H9 (cell line): ENCODE measurements at regions not wholly inside any gene's neighbourhood (a gene's known extent, or its start where the extent isn't known, plus 50 kb on each side); places are given as distances from the start of the nearest gene placed in this dataset.

Experiments
- DNase-seq: peaks from one replicate; pipeline ENCODE4 v3.0.0-alpha.2; 2017
- H2AFZ ChIP-seq: one replicate; pipeline ENCODE4 v1.6.1; 2013; ENCODE audit warnings: mild to moderate bottlenecking, low read length, control low read depth, moderate library complexity
- H2AK5ac ChIP-seq: 2 replicates; pipeline ENCODE4 v1.6.1; 2013; ENCODE audit warnings: low read length, control low read depth, mixed read lengths; ENCODE audit not compliant: insufficient read length
- H2BK120ac ChIP-seq: one replicate; pipeline ENCODE4 v1.6.1; 2013; ENCODE audit warnings: low read depth, mild to moderate bottlenecking, low read length, control low read depth, inconsistent platforms; ENCODE audit not compliant: poor library complexity, severe bottlenecking
- H2BK12ac ChIP-seq: 2 replicates; pipeline ENCODE4 v1.6.1; 2013; ENCODE audit warnings: low read length, control low read depth, mixed read lengths, low read depth; ENCODE audit not compliant: insufficient read length
- H2BK15ac ChIP-seq: 2 replicates; pipeline ENCODE4 v1.6.1; 2013; ENCODE audit warnings: low read depth, low read length, control low read depth
- H2BK20ac ChIP-seq: one replicate; pipeline ENCODE4 v1.6.1; 2013; ENCODE audit warnings: low read depth, mild to moderate bottlenecking, low read length, control low read depth, inconsistent platforms; ENCODE audit not compliant: poor library complexity, severe bottlenecking
- H2BK5ac ChIP-seq: 2 replicates; pipeline ENCODE4 v1.6.1; 2013; ENCODE audit warnings: low read length, control low read depth, mixed read lengths; ENCODE audit not compliant: insufficient read length
- H3K14ac ChIP-seq: 2 replicates; pipeline ENCODE4 v1.6.1; 2013; ENCODE audit warnings: low read length, control low read depth; ENCODE audit not compliant: insufficient read depth
- H3K18ac ChIP-seq: 2 replicates; pipeline ENCODE4 v1.6.1; 2013; ENCODE audit warnings: low read depth, mild to moderate bottlenecking, mixed read lengths, low read length, control low read depth; ENCODE audit not compliant: insufficient read length
- H3K23ac ChIP-seq: 2 replicates; pipeline ENCODE4 v1.6.1; 2013; ENCODE audit warnings: low read length, control low read depth, mixed read lengths, low read depth; ENCODE audit not compliant: insufficient read length
- H3K23me2 ChIP-seq: 2 replicates; pipeline ENCODE4 v1.6.1; 2013; ENCODE audit warnings: low read depth, mild to moderate bottlenecking, mixed read lengths, low read length, control low read depth; ENCODE audit not compliant: insufficient read length, poor library complexity, severe bottlenecking
- H3K27ac ChIP-seq: 2 replicates; pipeline ENCODE4 v1.5.1; 2013; ENCODE audit warnings: low read length, control low read depth, mixed read lengths, low read depth; ENCODE audit not compliant: insufficient read length
- H3K27me3 ChIP-seq: 2 replicates; pipeline ENCODE4 v1.6.1; 2013; ENCODE audit warnings: low read length, control low read depth, inconsistent platforms; ENCODE audit not compliant: insufficient read depth
- H3K4ac ChIP-seq: 2 replicates; pipeline ENCODE4 v1.6.1; 2013; ENCODE audit warnings: low read depth, mild to moderate bottlenecking, control low read depth, inconsistent platforms, low read length, moderate library complexity
- H3K4me1 ChIP-seq: 2 replicates; pipeline ENCODE4 v1.6.1; 2013; ENCODE audit warnings: low read length, control low read depth, inconsistent platforms; ENCODE audit not compliant: insufficient read depth
- H3K4me2 ChIP-seq: 2 replicates; pipeline ENCODE4 v1.6.1; 2013; ENCODE audit warnings: low read length, control low read depth, mixed read lengths; ENCODE audit not compliant: insufficient read length, insufficient read depth
- H3K56ac ChIP-seq: 2 replicates; pipeline ENCODE4 v1.6.1; 2013; ENCODE audit warnings: low read depth, mild to moderate bottlenecking, mixed read lengths, low read length, control low read depth; ENCODE audit not compliant: insufficient read length
- H3K79me1 ChIP-seq: 2 replicates; pipeline ENCODE4 v1.6.1; 2013; ENCODE audit warnings: low read depth, mild to moderate bottlenecking, moderate library complexity, low read length, control low read depth, inconsistent platforms; ENCODE audit not compliant: insufficient read depth, poor library complexity, severe bottlenecking
- H3K79me2 ChIP-seq: 2 replicates; pipeline ENCODE4 v1.6.1; 2013; ENCODE audit warnings: low read length, control low read depth, inconsistent platforms; ENCODE audit not compliant: insufficient read depth
- H3K9ac ChIP-seq: 2 replicates; pipeline ENCODE4 v1.6.1; 2013; ENCODE audit warnings: low read length, control low read depth, mixed read lengths; ENCODE audit not compliant: insufficient read length; ENCODE audit errors: extremely low read depth
- H3K9me3 ChIP-seq: one replicate; pipeline ENCODE4 v1.6.1; 2013; ENCODE audit warnings: low read depth, low read length, inconsistent platforms; ENCODE audit not compliant: control insufficient read depth
- H3T11ph ChIP-seq: one replicate; pipeline ENCODE4 v1.6.1; 2013; ENCODE audit warnings: mild to moderate bottlenecking, low read length, control low read depth, inconsistent platforms
- H4K20me1 ChIP-seq: one replicate; pipeline ENCODE4 v1.6.1; 2013; ENCODE audit not compliant: control insufficient read depth, insufficient read length, insufficient read depth
- H4K5ac ChIP-seq: 2 replicates; pipeline ENCODE4 v1.6.1; 2013; ENCODE audit warnings: low read depth, mild to moderate bottlenecking, mixed read lengths, low read length, control low read depth; ENCODE audit not compliant: insufficient read length
- H4K8ac ChIP-seq: replicated peaks from 2 replicates; pipeline ENCODE4 v1.6.1; 2013; ENCODE audit warnings: low read length, control low read depth, mixed read lengths, low read depth; ENCODE audit not compliant: insufficient read length
- H4K91ac ChIP-seq: 2 replicates; pipeline ENCODE4 v1.6.1; 2013; ENCODE audit warnings: low read depth, mild to moderate bottlenecking, moderate library complexity, mixed read lengths, low read length, control low read depth; ENCODE audit not compliant: insufficient read length
- H3K27ac Mint-ChIP-seq, 3 experiments: 2 replicates in 2 of 3; 3 replicates in 1 of 3; pipeline ENCODE4 v1.8.0; 2020 to 2021; ENCODE audit warnings: mixed read lengths in 3 of 3, mild to moderate bottlenecking in 1 of 3, moderate library complexity in 1 of 3
- H3K27me3 Mint-ChIP-seq: 2 replicates; pipeline ENCODE4 v1.8.0; 2021; ENCODE audit warnings: low read depth, mild to moderate bottlenecking, moderate library complexity, mixed read lengths
- H3K36me3 Mint-ChIP-seq, 3 experiments: 2 replicates in 2 of 3; 3 replicates in 1 of 3; pipeline ENCODE4 v1.8.0; 2020 to 2021; ENCODE audit warnings: low read depth in 3 of 3, mixed read lengths in 3 of 3; ENCODE audit not compliant: insufficient read depth in 1 of 3
- H3K4me1 Mint-ChIP-seq, 2 experiments: 2 replicates each; pipeline ENCODE4 v1.8.0; 2020; ENCODE audit warnings: mixed read lengths in 2 of 2
- H3K4me3 Mint-ChIP-seq, 2 experiments: 2 replicates in 1 of 2; 3 replicates in 1 of 2; pipeline ENCODE4 v1.8.0; 2020 to 2021; ENCODE audit warnings: mild to moderate bottlenecking in 2 of 2, mixed read lengths in 2 of 2, moderate library complexity in 1 of 2
- H3K9me3 Mint-ChIP-seq, 2 experiments: 2 replicates in 1 of 2; 3 replicates in 1 of 2; pipeline ENCODE4 v1.8.0; 2020; ENCODE audit warnings: mild to moderate bottlenecking in 2 of 2, mixed read lengths in 2 of 2, moderate library complexity in 1 of 2
- CTCF ChIP-seq: fragments of 200-600 bp; sonication (generic); conservative IDR thresholded peaks from 3 replicates; pipeline ENCODE4 v1.8.0; 2021; ENCODE audit warnings: antibody characterized with exemption, mild to moderate bottlenecking
- WGBS: extraction: QIAGEN DNeasy Blood & Tissue Kit; methylation state at CpG from one replicate; pipeline ENCODE4 v1.1.7; 2013; ENCODE audit warnings: missing lambda C conversion rate, low lambda C conversion rate, mixed read lengths; ENCODE audit not compliant: insufficient read length; ENCODE audit errors: extremely low coverage; 5-methylcytosine and 5-hydroxymethylcytosine counted together

GRCh38 chr22:47653921-47654320 is 891.5 kb downstream of the TBC1D22A start:
- Histone ChIP-seq H3K79me1 (no peaks in the 10 kb centered on the region), H3K4me1 (no peaks in the 10 kb centered on the region), H3K9ac (no peak overlapping the region), H3K14ac (no peak overlapping the region), H4K20me1 (no peaks in the 10 kb centered on the region), H3K4ac (no peak overlapping the region), H4K91ac (no peak overlapping the region), H2BK15ac (no peak overlapping the region), H3K27ac (no peak overlapping the region), H2BK20ac (no peak overlapping the region), H4K8ac (no peak overlapping the region), H4K5ac (no peak overlapping the region), H3K4me2 (no peak overlapping the region), H3K27me3 (no peaks in the 10 kb centered on the region; the same call in 1 of the 2 replicates), H3K79me2 (no peaks in the 10 kb centered on the region), H2AK5ac (no peak overlapping the region), H3K23ac (no peak overlapping the region), H3K23me2 (no peaks in the 10 kb centered on the region), H3K9me3 (no peaks in the 10 kb centered on the region), H3K56ac (no peak overlapping the region), H3K18ac (no peak overlapping the region), H2AFZ (no peak overlapping the region), H2BK5ac (no peak overlapping the region), H2BK120ac (no peak overlapping the region), H2BK12ac (no peak overlapping the region), H3T11ph (no peak overlapping the region)
- no CpG with 5 or more reads among the region's 3 CpGs for WGBS
- no peak for TF ChIP-seq CTCF
- Mint-ChIP-seq H3K9me3 (peaks cover 11% of the 10 kb centered on the region in 2 experiments), H3K27me3 (no peaks in the 10 kb centered on the region; the same call in none of the 2 replicates), H3K27ac (no peak overlapping the region), H3K36me3 (peaks cover 0 to 8% (median 4%) of the 10 kb centered on the region in 3 experiments; a peak in 4 of 7 replicates), H3K4me3 (no peak overlapping the region), H3K4me1 (peaks cover 4% of the 10 kb centered on the region in 2 experiments)
- peak; percentile 8 for DNase-seq
